DMS153 treated with DMSO at 0.1 percent for 48 hours (cell line): ENCODE measurements at regions not wholly inside any gene's neighbourhood (a gene's known extent, or its start where the extent isn't known, plus 50 kb on each side); places are given as distances from the start of the nearest gene placed in this dataset.
"Not testable (repeated sequence)": the region's sequence is repeated elsewhere in the genome, so short reads cannot be mapped to it uniquely, and the experiment has no call there.

ENCODE experiments used
- DNase-seq: peaks from one replicate; lab custom pipeline; 2025; ENCODE audit not compliant: unreplicated experiment; lab: John Stamatoyannopoulos, UW

- no peak for DNase-seq
Measured at GRCh38 chr10:78655979-78656378, 412.8 kb upstream of the ZMIZ1 start.

GRCh38 chr10:78656417-78657162, 412.2 kb upstream of the ZMIZ1 start:
- DNase-seq: no peak

GRCh38 chr10:78657163-78657861, 411.5 kb upstream of the ZMIZ1 start:
- DNase-seq: no peak

GRCh38 chr10:78657862-78658165, 411.0 kb upstream of the ZMIZ1 start:
- DNase-seq: no peak

- DNase-seq: no peak
Measured at GRCh38 chr10:78658645-78659597, 409.8 kb upstream of the ZMIZ1 start.

GRCh38 chr10:78659598-78659967, 409.2 kb upstream of the ZMIZ1 start:
- no peak for DNase-seq

GRCh38 chr10:78660446-78661106, 408.2 kb upstream of the ZMIZ1 start:
- DNase-seq: no peak

GRCh38 chr10:78663721-78664120, 405.0 kb upstream of the ZMIZ1 start:
- DNase-seq: no peak

GRCh38 chr10:78664929-78665553, 403.7 kb upstream of the ZMIZ1 start:
- DNase-seq: no peak

GRCh38 chr10:78672918-78673317, 395.8 kb upstream of the ZMIZ1 start:
- no peak for DNase-seq

GRCh38 chr10:78681141-78681540, 387.6 kb upstream of the ZMIZ1 start:
- not testable (repeated sequence) for DNase-seq

- DNase-seq: not testable (repeated sequence)
Measured at GRCh38 chr10:78681986-78682385, 386.8 kb upstream of the ZMIZ1 start.

GRCh38 chr10:78684947-78685346, 383.8 kb upstream of the ZMIZ1 start:
- DNase-seq: peak; percentile 88

GRCh38 chr10:78685466-78686103, 383.2 kb upstream of the ZMIZ1 start:
- DNase-seq: no peak

- DNase-seq: no peak
Measured at GRCh38 chr10:78686444-78687060, 382.2 kb upstream of the ZMIZ1 start.

GRCh38 chr10:78687626-78688025, 381.1 kb upstream of the ZMIZ1 start:
- no peak for DNase-seq

GRCh38 chr10:78688230-78688900, 380.4 kb upstream of the ZMIZ1 start:
- no peak for DNase-seq

GRCh38 chr10:78688901-78689583, 379.7 kb upstream of the ZMIZ1 start:
- DNase-seq: peak; percentile 81

- no peak for DNase-seq
Measured at GRCh38 chr10:78689584-78689935, 379.2 kb upstream of the ZMIZ1 start.
